SK-N-MC (cell line): ENCODE measurements at regions not wholly inside any gene's neighbourhood (a gene's known extent, or its start where the extent isn't known, plus 50 kb on each side); places are given as distances from the start of the nearest gene placed in this dataset.

ENCODE experiments used
- DNase-seq: peaks from one replicate; pipeline ENCODE4 v3.0.0-alpha.2; 2011; ENCODE audit warnings: low read depth, low spot score
- H3K27ac ChIP-seq: fragments of 200-600 bp; sonication (generic); 2 replicates; pipeline ENCODE4 v1.5.1; 2016; ENCODE audit warnings: mixed run types
- H3K36me3 ChIP-seq: fragments of 200-600 bp; sonication (generic); 2 replicates; pipeline ENCODE4 v1.6.1; 2017; ENCODE audit warnings: antibody characterized with exemption, low read length, mixed read lengths; ENCODE audit not compliant: insufficient read depth
- H3K4me3 ChIP-seq: fragments of 200-600 bp; sonication (generic); 2 replicates; pipeline ENCODE4 v1.5.1; 2016
- H3K9ac ChIP-seq: fragments of 200-600 bp; sonication (generic); 2 replicates; pipeline ENCODE4 v1.8.0; 2017; ENCODE audit warnings: mixed run types, mixed read lengths; ENCODE audit not compliant: insufficient read length
- H3K9me3 ChIP-seq: fragments of 200-600 bp; sonication (generic); 2 replicates; pipeline ENCODE4 v1.6.1; 2017; ENCODE audit warnings: low read depth, mild to moderate bottlenecking, antibody characterized with exemption, low read length, moderate library complexity, mixed read lengths
- EZH2 ChIP-seq: fragments of 200-600 bp; sonication (generic); IDR thresholded peaks from one replicate; pipeline ENCODE4 v1.6.1; 2017; ENCODE audit warnings: antibody characterized with exemption
- FOXP2 ChIP-seq: optimal IDR thresholded peaks from 2 replicates; pipeline ENCODE3; 2011; ENCODE audit warnings: mild to moderate bottlenecking, moderate library complexity; ENCODE audit not compliant: insufficient read depth; ENCODE audit errors: extremely low read length, control extremely low read depth
- POLR2AphosphoS5 ChIP-seq: IDR thresholded peaks from 2 replicates; pipeline ENCODE4 v1.6.1; 2012; ENCODE audit warnings: mild to moderate bottlenecking, low read depth, low read length, borderline replicate concordance

DNA sequence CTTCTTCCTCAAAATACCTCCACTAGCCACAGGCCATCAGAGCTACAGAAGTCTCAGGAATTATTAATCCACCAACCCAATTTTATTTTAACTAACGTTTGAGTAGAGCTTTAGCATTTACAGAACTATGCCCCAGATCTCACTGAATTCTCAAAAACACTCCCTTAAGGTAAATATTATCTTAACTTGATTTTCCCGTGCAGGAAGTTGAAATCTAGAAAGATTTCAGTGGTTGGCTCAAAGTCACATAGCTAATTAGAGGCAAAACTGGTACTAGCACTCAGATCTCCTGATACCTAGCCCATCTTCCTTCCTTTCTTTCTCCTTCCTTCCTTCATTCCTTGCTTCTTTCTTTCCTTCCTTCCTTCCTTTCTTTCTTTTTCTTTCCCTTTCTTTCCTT lies 298.3 kb downstream of the ENC1 start:
- H3K27ac ChIP-seq: no peak overlapping the region
- H3K9ac ChIP-seq: no peak overlapping the region
- no peaks in the 10 kb centered on the region for H3K36me3 ChIP-seq
- H3K9me3 ChIP-seq: no peaks in the 10 kb centered on the region
- TF ChIP-seq EZH2 (no peak), FOXP2 (no peak), POLR2AphosphoS5 (no peak)
- no peak for DNase-seq
- H3K4me3 ChIP-seq: no peak overlapping the region

DNA sequence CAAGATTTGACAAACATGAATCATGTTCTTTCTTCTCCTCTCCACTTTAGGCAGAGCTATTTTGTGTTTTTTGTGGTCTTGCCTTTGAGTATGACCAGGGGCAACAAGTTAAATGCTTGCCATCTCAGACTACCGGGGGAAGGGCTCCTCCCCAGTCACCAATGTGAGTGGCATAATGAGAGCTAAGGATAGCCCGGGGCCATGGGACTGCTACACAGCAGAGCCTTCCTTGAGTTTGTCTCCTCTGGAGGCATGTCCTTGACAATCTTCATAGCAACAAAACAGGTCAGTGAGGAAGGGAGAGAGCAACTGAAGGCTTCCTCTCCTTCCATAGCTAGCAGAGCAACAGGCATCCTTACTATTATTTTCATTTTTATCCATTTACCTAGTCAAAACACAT lies 299.3 kb downstream of the ENC1 start:
- no peak for TF ChIP-seq POLR2AphosphoS5
- TF ChIP-seq EZH2: no peak
- TF ChIP-seq FOXP2: no peak
- no peak for DNase-seq
- Histone ChIP-seq H3K9ac (no peak overlapping the region), H3K27ac (no peak overlapping the region), H3K9me3 (no peaks in the 10 kb centered on the region), H3K36me3 (no peaks in the 10 kb centered on the region), H3K4me3 (no peak overlapping the region)

DNA sequence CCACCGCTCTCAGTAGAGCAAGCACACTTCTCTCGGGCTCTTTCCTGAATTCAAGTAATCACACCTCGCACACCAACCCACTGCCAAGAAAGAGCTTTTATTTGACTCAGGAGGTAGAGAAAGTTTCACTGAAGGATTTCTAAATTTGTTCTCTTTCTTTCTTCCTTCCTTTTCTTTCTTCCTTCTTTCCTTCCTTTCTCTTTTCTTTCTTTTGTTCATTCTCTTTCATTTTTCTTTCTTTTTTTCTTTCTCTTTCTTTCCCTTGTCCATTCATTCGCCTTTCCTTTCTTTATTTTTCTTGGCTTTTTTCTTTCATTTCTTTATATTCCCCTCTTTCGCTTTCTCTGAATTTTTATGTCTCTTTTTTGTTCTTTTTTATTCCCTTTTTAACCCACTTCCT lies 300.1 kb downstream of the ENC1 start:
- no peak for TF ChIP-seq FOXP2
- TF ChIP-seq EZH2: no peak
- no peak for TF ChIP-seq POLR2AphosphoS5
- Histone ChIP-seq H3K9ac (no peak overlapping the region), H3K27ac (no peak overlapping the region), H3K36me3 (no peaks in the 10 kb centered on the region), H3K4me3 (no peak overlapping the region), H3K9me3 (no peaks in the 10 kb centered on the region)
- no peak for DNase-seq

DNA sequence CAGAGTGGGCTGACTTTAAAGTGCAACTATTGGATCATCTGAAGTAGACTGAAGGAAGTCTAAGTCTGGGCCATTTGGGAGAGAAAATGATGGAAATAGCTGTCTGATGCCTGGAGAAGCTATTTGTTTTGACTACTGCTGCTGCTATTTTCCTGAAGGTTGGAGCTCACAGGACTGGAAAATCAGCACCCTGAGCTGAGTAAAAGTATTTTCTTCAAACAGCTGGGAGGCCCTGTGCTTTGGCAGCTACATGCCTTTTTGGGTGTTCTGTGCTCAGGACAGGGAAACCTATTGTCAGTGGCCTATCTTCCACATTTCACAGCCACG lies 302.6 kb downstream of the ENC1 start:
- Histone ChIP-seq H3K9me3 (no peaks in the 10 kb centered on the region), H3K9ac (no peak overlapping the region), H3K27ac (no peak overlapping the region), H3K36me3 (no peaks in the 10 kb centered on the region), H3K4me3 (no peak overlapping the region)
- DNase-seq: no peak
- TF ChIP-seq FOXP2 (no peak), POLR2AphosphoS5 (no peak), EZH2 (no peak)

DNA sequence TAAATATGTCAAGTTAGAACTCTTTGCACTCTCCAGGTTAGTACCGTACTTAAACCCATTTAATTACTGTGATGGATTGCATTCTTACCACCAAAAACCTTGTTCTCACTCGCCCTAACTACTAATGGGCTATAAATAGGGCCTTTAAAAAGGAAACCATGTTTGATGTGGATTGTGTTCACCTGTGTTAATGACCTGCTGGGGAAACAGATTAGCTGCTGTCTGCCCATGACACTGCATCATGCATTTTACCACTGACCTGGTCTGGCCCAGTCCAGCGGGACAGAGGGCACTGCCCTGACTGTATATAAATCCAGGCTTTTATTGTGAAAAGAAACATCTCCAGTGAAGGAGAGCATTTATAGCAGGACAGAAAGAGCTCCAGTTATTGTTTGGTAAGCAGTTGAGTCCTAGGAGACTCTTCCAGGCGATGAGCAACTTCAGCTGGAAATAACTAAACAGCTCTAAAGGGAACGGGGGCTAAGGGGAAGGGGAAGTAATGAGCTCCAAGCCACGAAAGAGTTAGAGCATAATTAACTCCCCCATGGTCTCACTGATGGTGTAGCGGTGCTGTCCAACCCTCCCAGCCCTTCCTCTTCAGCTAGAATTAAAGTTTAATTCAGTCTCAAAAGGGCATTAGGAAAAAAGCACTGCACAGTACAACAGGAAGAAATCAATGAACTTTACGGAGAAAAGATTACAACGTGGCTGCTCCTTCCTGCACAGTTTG lies 303.1 kb downstream of the ENC1 start:
- H3K4me3 ChIP-seq: no peak overlapping the region
- TF ChIP-seq POLR2AphosphoS5 (no peak), FOXP2 (no peak), EZH2 (no peak)
- H3K9ac ChIP-seq: no peak overlapping the region
- no peaks in the 10 kb centered on the region for H3K9me3 ChIP-seq
- H3K36me3 ChIP-seq: no peaks in the 10 kb centered on the region
- H3K27ac ChIP-seq: no peak overlapping the region
- DNase-seq: no peak

DNA sequence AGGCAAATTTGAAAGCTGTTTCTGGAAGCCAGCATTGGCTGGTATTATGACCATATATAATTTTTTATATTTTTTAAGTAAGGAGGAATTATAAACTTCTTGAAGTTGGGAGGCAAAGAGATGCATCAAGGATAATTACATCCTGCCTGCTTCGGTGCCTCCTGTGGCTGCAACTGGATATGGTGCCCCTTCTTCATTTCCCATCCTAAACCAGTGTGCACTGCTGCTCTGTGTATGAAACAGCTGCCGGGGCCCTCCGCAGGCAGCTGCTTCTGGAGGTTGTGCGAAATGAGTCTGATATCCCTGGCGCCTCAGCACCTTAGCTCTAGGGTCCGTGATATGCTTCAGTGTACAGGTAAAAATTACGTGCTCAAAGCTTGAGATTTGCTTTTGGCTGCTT lies 304.2 kb downstream of the ENC1 start:
- H3K36me3 ChIP-seq: no peaks in the 10 kb centered on the region
- no peak for TF ChIP-seq POLR2AphosphoS5
- no peak for TF ChIP-seq EZH2
- no peak for TF ChIP-seq FOXP2
- no peak for DNase-seq
- no peak overlapping the region for H3K27ac ChIP-seq
- no peak overlapping the region for H3K9ac ChIP-seq
- H3K4me3 ChIP-seq: no peak overlapping the region
- H3K9me3 ChIP-seq: no peaks in the 10 kb centered on the region

DNA sequence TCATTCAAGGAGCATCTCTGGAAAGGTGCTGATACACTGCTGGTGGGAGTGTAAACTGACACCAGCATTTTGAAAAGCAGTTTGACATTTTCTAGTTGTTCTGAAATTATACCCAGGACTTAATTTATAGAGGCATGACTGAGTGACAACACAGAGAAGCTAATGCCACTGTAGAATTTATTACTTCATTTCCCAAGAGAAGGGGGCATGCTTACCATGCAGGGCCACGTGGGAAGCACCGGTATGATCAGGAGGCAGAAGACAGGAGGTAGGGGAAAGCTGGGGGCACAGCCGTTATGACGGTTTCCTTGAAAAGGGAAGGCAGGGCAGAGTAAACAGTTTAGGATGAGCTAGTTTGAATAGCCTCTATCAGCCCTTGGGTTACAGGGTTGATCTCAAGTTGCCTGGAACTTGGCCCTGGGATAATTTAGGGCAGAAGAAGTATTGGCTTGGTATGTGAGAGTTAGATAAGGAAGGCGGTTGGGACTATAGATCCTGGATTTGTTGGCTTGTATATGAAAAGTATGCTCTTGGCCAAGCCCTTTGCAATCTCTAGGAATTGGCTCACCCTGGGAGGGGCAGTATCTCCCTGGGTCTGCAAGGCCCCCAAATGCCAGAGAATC lies 305.7 kb downstream of the ENC1 start:
- Histone ChIP-seq H3K9ac (no peak overlapping the region), H3K27ac (no peak overlapping the region), H3K4me3 (no peak overlapping the region), H3K36me3 (no peaks in the 10 kb centered on the region), H3K9me3 (no peaks in the 10 kb centered on the region)
- no peak for DNase-seq
- TF ChIP-seq POLR2AphosphoS5 (no peak), EZH2 (no peak), FOXP2 (no peak)

DNA sequence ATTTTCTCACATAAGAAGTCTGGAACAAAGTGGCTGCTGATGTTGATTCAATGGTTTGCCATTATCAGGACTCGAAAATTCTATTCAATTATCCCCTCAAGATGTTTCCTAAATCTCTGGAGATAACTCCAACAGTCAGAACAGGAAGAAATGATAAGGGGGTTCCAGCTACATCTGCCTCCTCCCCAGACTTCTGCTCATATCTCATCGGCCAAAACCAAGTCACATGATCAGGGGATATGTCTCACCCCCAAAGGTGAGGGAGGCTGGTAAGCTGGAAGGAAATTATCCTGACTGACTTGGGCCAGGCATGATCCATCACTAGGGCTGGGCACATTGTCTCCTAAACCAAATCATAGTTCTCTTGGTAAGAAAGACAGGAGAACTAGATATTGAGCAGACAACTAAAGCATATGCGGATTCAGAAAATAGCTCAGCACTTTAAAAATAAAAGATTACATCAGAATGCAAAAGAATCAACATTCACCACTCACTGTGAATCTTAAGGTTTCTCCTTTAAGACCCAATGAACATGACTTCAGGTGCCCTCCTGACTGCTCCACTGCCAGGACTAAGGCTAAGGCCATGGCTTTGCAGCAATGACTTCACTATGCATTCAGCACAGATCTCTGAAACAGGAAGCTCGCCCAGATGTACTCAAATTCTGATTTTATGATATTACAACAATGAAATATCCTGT lies 306.3 kb downstream of the ENC1 start:
- no peak overlapping the region for H3K27ac ChIP-seq
- H3K36me3 ChIP-seq: no peaks in the 10 kb centered on the region
- DNase-seq: no peak
- H3K4me3 ChIP-seq: no peak overlapping the region
- no peaks in the 10 kb centered on the region for H3K9me3 ChIP-seq
- H3K9ac ChIP-seq: no peak overlapping the region
- TF ChIP-seq POLR2AphosphoS5 (no peak), EZH2 (no peak), FOXP2 (no peak)
